ENCODE measurements at regions not wholly inside any gene's neighbourhood (a gene's known extent, or its start where the extent isn't known, plus 50 kb on each side); places are given as distances from the start of the nearest gene placed in this dataset.
A peak's percentile ranks its signal among the peaks of the same experiment; 100 is the strongest.
"Not testable (repeated sequence)": the region's sequence is repeated elsewhere in the genome, so short reads cannot be mapped to it uniquely, and the experiment has no call there.

GRCh38 chr22:18731075-18731666 lies 119.5 kb upstream of the RIMBP3 start:
- Histone ChIP-seq H3K27me3 (no peaks in the 10 kb centered on the region), H3K27ac (no peak overlapping the region), H3K36me3 (no peaks in the 10 kb centered on the region), H3K4me3 (replicated peaks in 1 of 3) (no peak overlapping the region), H3K9me3 (no peaks in the 10 kb centered on the region), H3K4me1 (no peaks in the 10 kb centered on the region)
- no peak for TF ChIP-seq CTCF (IDR thresholded peaks at IDR 0.05)
- DNase-seq: no peak
- intact Hi-C loops (cut with DNase I): no loop called here

DNA sequence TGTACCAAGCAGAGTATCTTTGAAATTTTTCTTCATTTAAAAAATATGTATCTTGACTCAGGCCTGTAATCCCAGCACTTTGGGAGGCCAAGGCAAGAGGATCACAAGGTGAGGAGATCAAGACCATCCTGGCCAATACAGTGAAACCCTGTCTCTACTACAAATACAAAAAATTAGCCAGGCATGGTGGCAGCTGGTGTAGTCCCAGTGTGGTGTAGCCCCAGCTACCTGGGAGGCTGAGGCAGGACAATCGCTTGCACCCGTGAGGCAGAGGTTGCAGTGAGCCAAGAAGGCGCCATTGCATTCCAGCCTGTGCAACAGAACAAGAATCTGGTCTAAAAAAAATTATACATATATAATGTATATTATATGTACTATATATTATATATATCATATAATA lies 118.7 kb upstream of the RIMBP3 start:
- H3K9me3 ChIP-seq; H3K4me1 ChIP-seq; H3K36me3 ChIP-seq; intact Hi-C loops (cut with DNase I); H3K4me3 ChIP-seq (replicated peaks in 1 of 3); H3K27ac ChIP-seq; H3K27me3 ChIP-seq: not testable (repeated sequence)
- WGBS, 2 donors: 74 to 81% methylated on average over 3 of the region's 3 CpGs
- peak; percentile 68 to 73 for DNase-seq
